ENCODE measurements at regions not wholly inside any gene's neighbourhood (a gene's known extent, or its start where the extent isn't known, plus 50 kb on each side); places are given as distances from the start of the nearest gene placed in this dataset.

DNA sequence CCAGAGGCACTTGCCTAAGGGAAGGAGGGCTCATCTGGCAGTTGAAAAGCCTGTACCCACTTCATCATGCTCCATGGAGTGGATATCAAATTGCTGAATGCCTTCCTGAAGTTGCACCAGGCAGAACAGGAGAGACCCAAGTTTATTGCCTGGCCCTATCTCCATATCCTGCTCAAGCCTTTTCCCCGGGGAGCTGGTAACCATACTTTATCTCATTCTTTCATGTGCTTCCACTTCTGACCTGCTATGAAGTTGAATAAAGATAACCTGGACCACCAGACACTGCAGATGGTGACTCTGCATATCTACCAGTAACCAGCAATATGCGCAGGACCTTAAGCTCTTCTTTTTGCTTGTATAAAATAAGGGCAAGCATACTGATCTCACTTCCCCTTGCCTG is 1397.5 kb upstream of the CDH6 start:
- Histone ChIP-seq H3K9me3 (ENCODE audit: low read depth) (no peaks in the 10 kb centered on the region), H3K36me3 (no peaks in the 10 kb centered on the region), H3K27me3 (no peaks in the 10 kb centered on the region), H3K79me2 (ENCODE audit: low read depth) (no peaks in the 10 kb centered on the region), H3K27ac (no peak overlapping the region), H2AFZ (replicated peaks) (no peak overlapping the region), H4K20me1 (ENCODE audit: low read depth) (no peaks in the 10 kb centered on the region), H3K4me3 (no peak overlapping the region), H3K4me2 (no peak overlapping the region), H3F3A (ENCODE audit: low read depth) (no peaks in the 10 kb centered on the region), H3K9ac (no peak overlapping the region), H3K4me1 (no peaks in the 10 kb centered on the region)
- no peaks in the 10 kb centered on the region for H3K9me3 Mint-ChIP-seq
- no peaks in the 10 kb centered on the region for H3K27me3 Mint-ChIP-seq (ENCODE audit: insufficient read depth, low read depth)
- TF ChIP-seq CTCF (IDR thresholded peaks at IDR 0.05): no peak
- no peak for TF ChIP-seq EZH2 (IDR thresholded peaks at IDR 0.05)
- no peak for TF ChIP-seq EZH2phosphoT487 (IDR thresholded peaks at IDR 0.05)
- H3K4me3 Mint-ChIP-seq: no peak overlapping the region
- H3K36me3 Mint-ChIP-seq: no peaks in the 10 kb centered on the region
- H3K4me1 Mint-ChIP-seq: no peaks in the 10 kb centered on the region
- H3K27ac Mint-ChIP-seq: no peak overlapping the region
- no peak for DNase-seq (ENCODE audit: low spot score)

DNA sequence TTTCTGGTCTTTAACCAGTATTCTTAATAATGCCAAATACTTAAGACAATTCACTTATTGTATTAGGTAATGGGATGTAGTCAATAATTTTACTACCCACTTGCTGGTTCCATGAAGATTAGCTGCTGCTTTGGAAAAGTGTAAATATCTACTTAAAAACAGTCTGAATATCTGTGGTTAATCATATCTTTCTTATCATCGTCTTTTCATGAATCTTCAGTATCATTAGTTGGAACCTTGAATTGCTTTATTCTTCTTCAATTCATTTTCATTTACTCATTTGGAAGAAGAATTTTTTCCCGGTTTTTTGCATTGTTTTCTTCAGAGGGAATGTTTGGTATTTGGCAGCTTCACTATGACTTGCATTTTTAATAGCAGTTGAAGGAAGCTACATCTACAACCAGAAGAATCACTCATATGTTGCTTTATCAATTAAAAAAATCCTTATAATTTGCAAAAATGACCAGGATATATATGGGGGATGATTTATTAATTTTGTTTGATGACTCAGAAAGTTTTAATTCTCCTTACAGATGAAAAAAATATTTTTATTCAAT is 1398.3 kb upstream of the CDH6 start:
- H3K36me3 Mint-ChIP-seq: no peaks in the 10 kb centered on the region
- H3K27me3 ChIP-seq: no peaks in the 10 kb centered on the region
- H3K36me3 ChIP-seq: no peaks in the 10 kb centered on the region
- H3F3A ChIP-seq (ENCODE audit: low read depth): no peaks in the 10 kb centered on the region
- TF ChIP-seq CTCF (IDR thresholded peaks at IDR 0.05): no peak
- no peak for TF ChIP-seq EZH2 (IDR thresholded peaks at IDR 0.05)
- TF ChIP-seq EZH2phosphoT487 (IDR thresholded peaks at IDR 0.05): no peak
- H3K4me1 Mint-ChIP-seq: no peaks in the 10 kb centered on the region
- no peak overlapping the region for H3K4me3 ChIP-seq
- no peaks in the 10 kb centered on the region for H3K9me3 ChIP-seq (ENCODE audit: low read depth)
- DNase-seq (ENCODE audit: low spot score): no peak
- no peak overlapping the region for H3K27ac Mint-ChIP-seq
- H3K4me1 ChIP-seq: no peaks in the 10 kb centered on the region
- no peaks in the 10 kb centered on the region for H4K20me1 ChIP-seq (ENCODE audit: low read depth)
- no peak overlapping the region for H2AFZ ChIP-seq (replicated peaks)
- no peak overlapping the region for H3K4me3 Mint-ChIP-seq
- no peaks in the 10 kb centered on the region for H3K9me3 Mint-ChIP-seq
- H3K9ac ChIP-seq: no peak overlapping the region
- H3K79me2 ChIP-seq (ENCODE audit: low read depth): no peaks in the 10 kb centered on the region
- no peaks in the 10 kb centered on the region for H3K27me3 Mint-ChIP-seq (ENCODE audit: insufficient read depth, low read depth)
- H3K4me2 ChIP-seq: no peak overlapping the region
- H3K27ac ChIP-seq: no peak overlapping the region

DNA sequence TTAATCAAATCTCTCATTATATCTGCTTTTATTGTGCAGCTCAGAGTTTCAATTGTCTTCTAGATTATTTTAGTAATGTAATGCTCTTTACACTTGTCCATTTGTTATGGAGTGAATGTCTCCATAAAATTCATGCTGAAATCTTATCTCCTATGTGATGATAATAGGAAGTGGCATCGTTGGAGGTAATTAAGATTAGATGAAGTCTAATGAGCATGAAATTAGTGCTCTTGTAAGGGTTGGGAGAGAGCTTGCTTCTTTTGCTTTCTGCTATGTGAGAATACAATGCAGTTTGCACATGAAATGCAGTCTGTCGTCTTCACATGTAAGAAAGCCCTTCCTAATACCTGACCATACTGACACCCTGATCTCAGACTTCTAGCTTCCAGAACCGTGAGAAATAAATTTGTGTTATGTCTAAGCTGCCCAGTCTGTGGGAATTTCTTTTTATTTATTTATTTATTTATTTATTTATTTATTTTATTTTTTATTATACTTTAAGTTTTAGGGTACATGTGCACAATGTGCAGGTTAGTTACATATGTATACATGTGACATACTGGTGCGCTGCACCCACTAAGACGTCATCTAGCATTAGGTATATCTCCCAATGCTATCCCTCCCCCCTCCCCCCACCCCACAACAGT is 1399.2 kb upstream of the CDH6 start:
- no peak overlapping the region for H3K27ac Mint-ChIP-seq
- no peak overlapping the region for H3K9ac ChIP-seq
- H3K79me2 ChIP-seq (ENCODE audit: low read depth): no peaks in the 10 kb centered on the region
- H3F3A ChIP-seq (ENCODE audit: low read depth): no peaks in the 10 kb centered on the region
- no peak overlapping the region for H2AFZ ChIP-seq (replicated peaks)
- no peaks in the 10 kb centered on the region for H3K36me3 ChIP-seq
- H3K27me3 Mint-ChIP-seq (ENCODE audit: insufficient read depth, low read depth): no peaks in the 10 kb centered on the region
- H3K36me3 Mint-ChIP-seq: no peaks in the 10 kb centered on the region
- no peaks in the 10 kb centered on the region for H4K20me1 ChIP-seq (ENCODE audit: low read depth)
- DNase-seq (ENCODE audit: low spot score): no peak
- H3K4me1 Mint-ChIP-seq: no peaks in the 10 kb centered on the region
- H3K4me3 Mint-ChIP-seq: no peak overlapping the region
- H3K9me3 ChIP-seq (ENCODE audit: low read depth): no peaks in the 10 kb centered on the region
- TF ChIP-seq CTCF (IDR thresholded peaks at IDR 0.05): no peak
- TF ChIP-seq EZH2phosphoT487 (IDR thresholded peaks at IDR 0.05): no peak
- TF ChIP-seq EZH2 (IDR thresholded peaks at IDR 0.05): no peak
- no peaks in the 10 kb centered on the region for H3K9me3 Mint-ChIP-seq
- H3K4me3 ChIP-seq: no peak overlapping the region
- no peaks in the 10 kb centered on the region for H3K27me3 ChIP-seq
- no peaks in the 10 kb centered on the region for H3K4me1 ChIP-seq
- H3K4me2 ChIP-seq: no peak overlapping the region
- H3K27ac ChIP-seq: no peak overlapping the region
